Uterus (tissue), 3 donors: ENCODE measurements at regions not wholly inside any gene's neighbourhood (a gene's known extent, or its start where the extent isn't known, plus 50 kb on each side); places are given as distances from the start of the nearest gene placed in this dataset.

Experiments used
- DNase-seq, 2 donors: peaks; one replicate each; pipeline ENCODE4 v3.0.0-alpha.2; 2019 to 2020
- H3K27ac ChIP-seq, 2 donors: fragments of 200-600 bp; sonication (generic); 1 replicate in 1 of 2; 2 replicates in 1 of 2; pipeline ENCODE4 v1.5.1; 2016 to 2018
- H3K27me3 ChIP-seq, 2 donors: fragments of 200-600 bp; sonication (generic); one replicate each; pipeline ENCODE4 v1.5.1; 2018 to 2019; ENCODE audit warnings: control low read depth in 1 of 2
- H3K36me3 ChIP-seq, 2 donors: fragments of 200-600 bp; sonication (generic); one replicate each; pipeline ENCODE4 v1.5.1; 2019; ENCODE audit warnings: control low read depth in 1 of 2
- H3K4me1 ChIP-seq, 2 donors: fragments of 200-600 bp; sonication (generic); one replicate each; pipeline ENCODE4 v1.5.1; 2018 to 2019; ENCODE audit warnings: control low read depth in 1 of 2
- H3K4me3 ChIP-seq, 2 donors: fragments of 200-600 bp; sonication (generic); 1 replicate in 1 of 2; 2 replicates in 1 of 2; pipeline ENCODE4 v1.5.1; 2018 to 2019; ENCODE audit warnings: mild to moderate bottlenecking in 1 of 2
- H3K9me3 ChIP-seq, 2 donors: fragments of 200-600 bp; sonication (generic); one replicate each; pipeline ENCODE4 v1.5.1; 2019; ENCODE audit warnings: control low read depth in 1 of 2
- POLR2A ChIP-seq, 2 donors: fragments of 450-650 bp; IDR thresholded peaks; one replicate each; pipeline ENCODE4 v1.6.1; 2016; ENCODE audit warnings: antibody characterized with exemption in 2 of 2, mild to moderate bottlenecking in 1 of 2, moderate library complexity in 1 of 2
- intact Hi-C: fragments of 100-400 bp; cut with DNase I; formaldehyde crosslinking; loops from one replicate; pipeline ENCODE4 v1.15.1; 2023; ENCODE audit warnings: low total_unique reads
- TF ChIP-seq, protein P1 (sequence below), 4 experiments: fragments of 200-600 bp in 2 of 4; fragments of 450-650 bp in 2 of 4; sonication (generic) in 2 of 4; IDR thresholded peaks; one replicate each; pipeline ENCODE4 v1.5.1; 2016 to 2019; ENCODE audit warnings: antibody characterized with exemption in 4 of 4, mild to moderate bottlenecking in 2 of 4, moderate library complexity in 1 of 4
- donor health status: DM: yes; HTN: yes; CAD: no.

DNA sequence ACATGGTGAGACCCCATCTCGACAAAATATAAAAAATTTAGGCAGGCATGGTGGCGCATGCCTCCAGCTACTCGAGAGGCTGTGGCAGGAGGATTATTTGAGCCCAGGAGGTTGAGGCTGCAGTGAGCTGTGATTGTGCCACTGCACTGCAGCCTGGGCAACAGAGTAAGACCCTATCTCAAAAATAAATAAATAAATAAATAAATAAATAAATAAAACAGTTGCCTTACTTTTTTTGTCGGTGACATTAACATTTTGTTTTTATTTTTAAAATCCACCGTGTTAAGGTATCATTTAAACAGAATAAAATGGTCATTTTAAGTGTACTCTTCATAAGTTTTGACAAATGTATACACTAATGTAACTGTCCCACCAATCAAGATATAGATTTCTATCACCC lies 57.0 kb downstream of the RASL11A start:
- H3K36me3 ChIP-seq, result no peaks in the 10 kb centered on the region
- TF ChIP-seq, protein P1, sequence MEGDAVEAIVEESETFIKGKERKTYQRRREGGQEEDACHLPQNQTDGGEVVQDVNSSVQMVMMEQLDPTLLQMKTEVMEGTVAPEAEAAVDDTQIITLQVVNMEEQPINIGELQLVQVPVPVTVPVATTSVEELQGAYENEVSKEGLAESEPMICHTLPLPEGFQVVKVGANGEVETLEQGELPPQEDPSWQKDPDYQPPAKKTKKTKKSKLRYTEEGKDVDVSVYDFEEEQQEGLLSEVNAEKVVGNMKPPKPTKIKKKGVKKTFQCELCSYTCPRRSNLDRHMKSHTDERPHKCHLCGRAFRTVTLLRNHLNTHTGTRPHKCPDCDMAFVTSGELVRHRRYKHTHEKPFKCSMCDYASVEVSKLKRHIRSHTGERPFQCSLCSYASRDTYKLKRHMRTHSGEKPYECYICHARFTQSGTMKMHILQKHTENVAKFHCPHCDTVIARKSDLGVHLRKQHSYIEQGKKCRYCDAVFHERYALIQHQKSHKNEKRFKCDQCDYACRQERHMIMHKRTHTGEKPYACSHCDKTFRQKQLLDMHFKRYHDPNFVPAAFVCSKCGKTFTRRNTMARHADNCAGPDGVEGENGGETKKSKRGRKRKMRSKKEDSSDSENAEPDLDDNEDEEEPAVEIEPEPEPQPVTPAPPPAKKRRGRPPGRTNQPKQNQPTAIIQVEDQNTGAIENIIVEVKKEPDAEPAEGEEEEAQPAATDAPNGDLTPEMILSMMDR (IDR thresholded peaks at IDR 0.05), result no peak
- TF ChIP-seq POLR2A (IDR thresholded peaks at IDR 0.05), result no peak
- intact Hi-C loops, result no loop called here

DNA sequence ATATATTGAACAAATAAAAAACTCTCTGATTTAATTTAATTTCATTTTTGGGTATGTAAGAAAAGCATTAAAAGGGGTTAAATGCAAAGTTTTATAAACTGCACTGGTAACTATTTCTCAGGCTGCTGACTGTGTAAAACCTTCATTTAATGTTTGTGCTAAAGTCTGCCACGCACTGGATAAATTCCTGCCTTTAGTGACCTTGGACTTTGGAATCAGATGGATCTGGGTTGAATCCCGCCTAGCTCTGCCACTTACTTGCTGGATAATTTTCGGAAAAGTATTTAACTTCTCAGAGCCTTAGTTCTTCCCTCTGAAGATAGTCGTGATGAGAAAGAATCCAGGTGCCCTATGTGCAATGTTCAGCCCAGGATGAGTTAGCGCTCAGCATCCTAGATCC lies 58.6 kb downstream of the RASL11A start:
- Histone ChIP-seq H3K36me3 (no peaks in the 10 kb centered on the region), H3K4me1 (no peaks in the 10 kb centered on the region), H3K27me3 (no peaks in the 10 kb centered on the region), H3K9me3 (no peaks in the 10 kb centered on the region), H3K4me3 (no peak overlapping the region), H3K27ac (no peak overlapping the region)
- intact Hi-C loops, result no loop called here
- TF ChIP-seq, protein P1 (IDR thresholded peaks at IDR 0.05), result no peak
- no peak for TF ChIP-seq POLR2A (IDR thresholded peaks at IDR 0.05)
- DNase-seq, result no peak

More for the DNA sequence above, 57.0 kb downstream of the RASL11A start:
- Histone ChIP-seq H3K4me1 (no peaks in the 10 kb centered on the region), H3K9me3 (no peaks in the 10 kb centered on the region), H3K27ac (no peak overlapping the region), H3K4me3 (no peak overlapping the region), H3K27me3 (no peaks in the 10 kb centered on the region)
- DNase-seq, result no peak

GRCh38 chr13:27334774-27335435 lies 64.3 kb downstream of the RASL11A start:
- H3K9me3 ChIP-seq, result no peaks in the 10 kb centered on the region
- H3K27me3 ChIP-seq, result no peaks in the 10 kb centered on the region
- intact Hi-C loops, result no loop called here
- H3K27ac ChIP-seq, result no peak overlapping the region
- no peaks in the 10 kb centered on the region for H3K4me1 ChIP-seq
- H3K4me3 ChIP-seq, result no peak overlapping the region
- no peak for DNase-seq
- no peaks in the 10 kb centered on the region for H3K36me3 ChIP-seq
- TF ChIP-seq POLR2A (IDR thresholded peaks at IDR 0.05), result no peak
- TF ChIP-seq, protein P1 (IDR thresholded peaks at IDR 0.05), result no peak

GRCh38 chr13:27336014-27336673 lies 65.5 kb downstream of the RASL11A start:
- TF ChIP-seq, protein P1 (IDR thresholded peaks at IDR 0.05), result no peak
- no peak for TF ChIP-seq POLR2A (IDR thresholded peaks at IDR 0.05)
- Histone ChIP-seq H3K27ac (no peak overlapping the region), H3K4me1 (no peaks in the 10 kb centered on the region), H3K4me3 (no peak overlapping the region), H3K9me3 (no peaks in the 10 kb centered on the region), H3K27me3 (no peaks in the 10 kb centered on the region), H3K36me3 (no peaks in the 10 kb centered on the region)
- no peak for DNase-seq
- intact Hi-C loops, result no loop called here

GRCh38 chr13:27338207-27338606 lies 67.6 kb downstream of the RASL11A start:
- no peak for TF ChIP-seq POLR2A (IDR thresholded peaks at IDR 0.05)
- TF ChIP-seq, protein P1 (IDR thresholded peaks at IDR 0.05), result no peak
- Histone ChIP-seq H3K4me3 (no peak overlapping the region), H3K27ac (no peak overlapping the region), H3K36me3 (no peaks in the 10 kb centered on the region), H3K9me3 (no peaks in the 10 kb centered on the region), H3K4me1 (no peaks in the 10 kb centered on the region), H3K27me3 (no peaks in the 10 kb centered on the region)
- DNase-seq, result no peak
- intact Hi-C loops, result no loop called here
